C4-2B (cell line): ENCODE measurements at regions not wholly inside any gene's neighbourhood (a gene's known extent, or its start where the extent isn't known, plus 50 kb on each side); places are given as distances from the start of the nearest gene placed in this dataset.

Experiments
- H3K27ac ChIP-seq: fragments of 450-650 bp; 2 replicates; pipeline ENCODE4 v1.5.1; 2017
- ZFX ChIP-seq: fragments of 450-650 bp; IDR thresholded peaks from 2 replicates; pipeline ENCODE4 v1.6.1; 2017
- TF ChIP-seq, protein P1 (sequence below): fragments of 450-650 bp; conservative IDR thresholded peaks from 2 replicates; pipeline ENCODE4 v1.5.1; 2017; ENCODE audit warnings: mild to moderate bottlenecking

- no peak overlapping the region for H3K27ac ChIP-seq
- TF ChIP-seq ZFX = no peak
- TF ChIP-seq, protein P1, sequence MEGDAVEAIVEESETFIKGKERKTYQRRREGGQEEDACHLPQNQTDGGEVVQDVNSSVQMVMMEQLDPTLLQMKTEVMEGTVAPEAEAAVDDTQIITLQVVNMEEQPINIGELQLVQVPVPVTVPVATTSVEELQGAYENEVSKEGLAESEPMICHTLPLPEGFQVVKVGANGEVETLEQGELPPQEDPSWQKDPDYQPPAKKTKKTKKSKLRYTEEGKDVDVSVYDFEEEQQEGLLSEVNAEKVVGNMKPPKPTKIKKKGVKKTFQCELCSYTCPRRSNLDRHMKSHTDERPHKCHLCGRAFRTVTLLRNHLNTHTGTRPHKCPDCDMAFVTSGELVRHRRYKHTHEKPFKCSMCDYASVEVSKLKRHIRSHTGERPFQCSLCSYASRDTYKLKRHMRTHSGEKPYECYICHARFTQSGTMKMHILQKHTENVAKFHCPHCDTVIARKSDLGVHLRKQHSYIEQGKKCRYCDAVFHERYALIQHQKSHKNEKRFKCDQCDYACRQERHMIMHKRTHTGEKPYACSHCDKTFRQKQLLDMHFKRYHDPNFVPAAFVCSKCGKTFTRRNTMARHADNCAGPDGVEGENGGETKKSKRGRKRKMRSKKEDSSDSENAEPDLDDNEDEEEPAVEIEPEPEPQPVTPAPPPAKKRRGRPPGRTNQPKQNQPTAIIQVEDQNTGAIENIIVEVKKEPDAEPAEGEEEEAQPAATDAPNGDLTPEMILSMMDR = no peak
These were observed 80.1 kb downstream of the DACT1 start for GRCh38 chr14:58717813-58718212.

GRCh38 chr14:58718226-58719205 is 80.8 kb downstream of the DACT1 start:
- no peak overlapping the region for H3K27ac ChIP-seq
- TF ChIP-seq, protein P1 = no peak
- TF ChIP-seq ZFX = no peak

- TF ChIP-seq, protein P1 = no peak
- no peak for TF ChIP-seq ZFX
These were observed 84.0 kb downstream of the DACT1 start for GRCh38 chr14:58721723-58722122.

DNA sequence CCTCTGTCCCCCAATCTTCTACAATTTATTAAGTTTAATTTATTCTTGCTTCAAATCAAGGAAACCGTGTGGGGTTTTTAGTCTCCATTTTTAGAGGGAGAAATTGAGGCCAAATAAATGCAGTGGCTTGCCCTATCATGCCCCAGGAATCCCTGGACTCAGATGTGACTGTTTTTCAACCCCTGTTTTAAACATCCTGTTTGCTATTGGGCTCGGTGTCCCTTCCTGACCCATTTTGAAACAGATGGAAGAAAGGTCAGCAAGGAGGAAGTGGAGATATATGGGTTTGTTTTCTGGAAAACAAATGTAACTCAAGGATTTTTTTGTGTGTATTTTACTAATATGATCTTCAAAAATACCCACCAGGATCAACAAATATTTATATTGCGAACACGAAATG is 84.7 kb downstream of the DACT1 start:
- TF ChIP-seq, protein P1 = no peak
- no peak for TF ChIP-seq ZFX
- H3K27ac ChIP-seq = no peak overlapping the region

More at GRCh38 chr14:58721723-58722122, 84.0 kb downstream of the DACT1 start:
- H3K27ac ChIP-seq = no peak overlapping the region

DNA sequence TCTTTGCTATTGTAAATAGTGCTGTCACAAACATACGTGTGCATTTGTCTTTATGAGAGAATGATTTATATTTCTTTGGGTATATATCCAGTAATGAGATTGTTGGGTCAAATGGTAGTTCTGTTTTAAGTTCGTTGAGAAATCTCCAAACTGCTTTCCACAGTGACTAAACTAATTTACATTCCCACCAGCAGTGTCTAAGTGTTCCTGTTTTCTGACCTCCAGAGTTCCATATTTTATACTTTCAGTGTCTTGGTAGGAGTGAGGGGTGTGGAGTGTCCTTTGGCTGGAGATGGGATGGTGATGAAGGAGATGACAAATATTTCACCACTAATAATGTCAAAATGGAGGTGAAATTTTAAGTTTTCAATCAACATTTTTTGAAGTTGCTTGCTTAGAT is 86.4 kb downstream of the DACT1 start:
- no peak overlapping the region for H3K27ac ChIP-seq
- TF ChIP-seq ZFX = no peak
- TF ChIP-seq, protein P1 = no peak

GRCh38 chr14:58724702-58725101 is 86.9 kb downstream of the DACT1 start:
- no peak overlapping the region for H3K27ac ChIP-seq
- TF ChIP-seq, protein P1 = no peak
- TF ChIP-seq ZFX = no peak

GRCh38 chr14:58725226-58725625 is 87.5 kb downstream of the DACT1 start:
- no peak overlapping the region for H3K27ac ChIP-seq
- TF ChIP-seq ZFX = no peak
- TF ChIP-seq, protein P1 = no peak
